NCI-H2196 treated with DMSO at 0.1 percent for 48 hours (cell line): ENCODE measurements at regions not wholly inside any gene's neighbourhood (a gene's known extent, or its start where the extent isn't known, plus 50 kb on each side); places are given as distances from the start of the nearest gene placed in this dataset.

Experiments
- DNase-seq: peaks from one replicate; lab custom pipeline; 2025; ENCODE audit not compliant: unreplicated experiment; lab: John Stamatoyannopoulos, UW

DNA sequence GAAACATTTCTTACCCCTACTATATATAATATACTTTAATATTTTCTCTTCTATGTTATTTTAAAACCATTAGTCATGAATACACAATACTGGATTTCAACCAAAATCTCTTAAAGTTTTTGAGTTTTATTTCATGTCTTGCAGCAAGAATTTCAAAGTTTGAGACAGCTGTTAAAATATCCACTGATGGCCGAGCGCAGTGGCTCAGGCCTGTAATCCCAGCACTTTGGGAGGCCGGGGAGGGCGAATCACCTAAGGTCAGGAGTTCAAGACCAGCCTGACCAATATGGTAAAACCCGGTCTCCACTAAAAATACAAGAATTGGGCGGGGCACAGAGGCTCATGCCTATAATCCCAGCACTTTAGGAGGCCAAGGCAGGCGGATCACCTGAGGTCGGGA is 59.7 kb upstream of the DAPK1 start:
- DNase-seq, result no peak

DNA sequence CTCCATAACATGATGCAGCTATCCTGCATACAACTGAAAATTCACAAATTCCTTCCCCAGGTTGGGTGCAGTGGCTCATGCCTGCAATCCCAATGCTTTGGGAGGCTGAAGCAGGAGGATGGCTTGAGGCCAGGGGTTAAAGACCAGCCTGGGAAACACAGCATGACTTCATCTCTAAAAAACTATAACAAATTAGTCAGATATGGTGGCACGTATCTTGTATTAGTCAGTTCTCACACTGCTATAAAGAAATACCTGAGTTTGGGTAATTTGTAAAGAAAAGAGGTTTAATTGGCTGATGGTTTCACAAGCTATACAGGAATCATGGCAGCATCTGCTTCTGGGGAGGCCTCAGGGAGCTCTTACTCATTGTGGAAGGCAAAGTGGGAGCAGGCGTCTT is 56.4 kb upstream of the DAPK1 start:
- DNase-seq, result no peak

DNA sequence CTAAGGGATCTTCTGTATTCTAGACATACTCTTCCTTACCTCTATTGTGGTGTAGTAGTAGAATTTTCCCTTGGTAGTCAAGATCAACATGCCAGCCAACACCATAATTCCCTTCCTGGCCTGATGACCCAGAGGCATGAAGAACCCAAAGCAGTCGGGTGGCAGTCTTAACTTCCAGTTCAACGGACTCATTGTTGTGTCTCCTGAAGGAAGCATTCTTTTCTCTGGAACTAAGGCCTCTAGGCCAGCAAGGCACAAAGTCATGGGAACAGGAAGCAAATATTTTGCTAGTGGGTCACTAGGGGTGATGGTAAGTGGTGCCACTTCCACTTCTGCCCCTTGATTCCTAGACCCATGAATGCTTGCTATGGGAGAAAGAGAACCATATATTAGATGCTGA is 55.2 kb upstream of the DAPK1 start:
- no peak for DNase-seq

DNA sequence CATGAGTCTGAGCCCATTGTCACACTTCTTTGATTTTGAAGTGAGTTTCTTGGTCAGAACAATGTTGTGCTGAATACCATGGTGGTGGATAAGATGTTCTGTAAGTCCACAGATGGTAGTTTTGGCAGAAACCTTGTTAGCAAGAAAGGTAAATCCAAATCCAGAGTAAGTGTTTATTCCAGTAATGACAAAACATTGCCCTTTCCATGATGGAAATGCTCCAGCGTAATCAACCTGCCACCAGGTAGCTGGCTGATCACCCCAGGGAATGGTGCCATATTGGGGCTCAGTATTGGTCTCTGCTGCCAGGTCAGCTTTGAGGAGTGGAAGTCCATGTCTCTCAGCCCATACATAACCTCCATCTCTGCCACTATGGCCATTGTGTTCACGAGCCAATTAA is 54.7 kb upstream of the DAPK1 start:
- no peak for DNase-seq

DNA sequence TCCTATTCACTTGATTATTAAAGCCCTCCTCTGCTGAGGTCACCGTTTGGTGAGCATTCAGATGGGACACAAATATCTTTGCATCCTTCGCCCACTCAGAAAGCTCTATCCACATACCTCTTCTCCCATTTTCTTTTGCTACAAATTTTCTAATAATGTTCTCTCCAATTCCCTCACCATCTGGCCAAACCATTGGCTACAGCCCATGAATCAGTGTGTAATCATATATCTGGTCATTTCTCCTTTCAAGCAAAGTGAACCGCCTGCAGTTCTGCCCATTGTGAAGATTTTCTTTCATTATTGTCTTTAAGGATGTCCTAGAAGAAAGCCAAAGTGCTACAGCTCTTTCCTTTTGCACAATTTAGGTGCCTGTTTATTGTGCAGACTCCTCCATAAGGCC is 54.2 kb upstream of the DAPK1 start:
- no peak for DNase-seq

DNA sequence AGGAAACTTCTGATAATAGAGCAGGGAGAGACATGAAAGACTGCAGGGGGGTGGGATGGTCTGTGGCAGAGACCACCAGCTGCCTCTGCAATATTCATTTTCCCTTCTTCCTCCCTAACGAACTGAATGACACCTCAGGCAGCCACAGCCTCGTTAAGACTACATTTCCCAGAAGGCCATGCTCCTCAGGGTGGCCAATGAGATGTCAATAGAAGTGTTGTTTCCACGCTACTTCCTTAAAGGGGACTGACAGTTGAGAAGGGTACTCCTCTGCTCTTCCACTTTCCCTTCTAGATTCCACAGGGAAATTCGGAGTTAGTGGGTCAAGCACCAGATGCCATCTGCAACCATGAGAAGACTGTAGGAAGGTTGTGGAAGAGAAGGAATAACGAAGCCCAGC is 52.0 kb upstream of the DAPK1 start:
- no peak for DNase-seq

DNA sequence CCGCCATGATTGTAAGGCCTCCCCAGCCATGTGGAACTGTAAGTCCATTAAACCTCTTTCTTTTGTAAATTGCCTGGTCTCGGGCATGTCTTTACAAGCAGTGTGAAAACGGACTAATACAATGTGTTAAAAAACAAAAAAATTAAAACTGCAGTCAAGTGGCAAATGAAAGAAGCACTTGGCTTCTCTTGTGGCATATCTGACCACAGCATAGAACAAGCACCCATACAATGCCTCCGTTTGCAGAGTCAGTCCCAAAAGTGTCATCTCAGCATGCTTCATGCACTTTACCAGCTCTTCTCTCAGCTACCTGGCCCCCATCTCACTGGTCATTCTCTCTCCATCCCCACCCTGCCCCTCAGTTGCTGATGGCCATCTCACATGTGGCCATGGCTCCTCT is 51.1 kb upstream of the DAPK1 start:
- DNase-seq, result no peak

DNA sequence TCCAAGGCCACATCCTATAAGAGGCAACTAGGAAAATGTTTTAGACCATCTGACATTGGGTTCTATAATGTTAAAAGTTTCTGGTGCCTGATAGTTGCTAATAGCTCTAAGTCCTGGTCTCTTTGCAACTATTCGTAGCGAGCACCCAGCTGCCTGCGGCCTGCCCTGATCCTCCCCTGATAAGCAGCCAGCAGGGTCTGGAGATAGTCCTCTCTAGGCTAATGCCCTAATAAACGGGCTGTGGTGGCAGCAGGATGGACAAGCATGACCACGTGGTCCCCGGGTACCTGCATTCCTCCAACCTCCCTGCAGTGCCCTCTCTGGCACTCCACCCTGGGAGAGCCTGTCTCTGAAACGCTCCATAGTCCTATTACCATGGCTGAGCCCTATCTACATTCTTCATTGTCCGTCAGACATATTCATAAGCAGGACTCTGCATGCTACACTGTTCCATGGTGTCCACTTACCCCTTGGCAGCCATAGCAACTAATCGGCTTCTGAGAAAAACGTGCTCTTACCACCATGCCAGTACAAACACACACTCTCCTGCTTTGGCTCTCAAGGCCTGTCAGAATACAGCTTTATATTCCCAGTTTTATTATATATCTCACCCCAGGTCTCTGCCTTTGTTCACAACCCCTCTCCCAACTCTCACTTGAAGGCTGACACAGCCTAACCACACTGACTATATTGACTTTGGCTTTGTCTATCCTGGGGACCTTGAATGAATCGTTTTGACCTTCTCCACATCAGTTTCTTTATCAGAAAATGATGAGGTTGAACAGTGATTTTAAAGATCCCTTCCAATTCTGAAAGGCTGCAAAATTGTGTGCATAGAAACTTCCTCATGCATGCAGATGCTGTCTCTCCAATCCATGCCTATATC is 49.9 kb upstream of the DAPK1 start:
- no peak for DNase-seq
